Putamen (tissue), 1 donor: ENCODE measurements at regions not wholly inside any gene's neighbourhood (a gene's known extent, or its start where the extent isn't known, plus 50 kb on each side); places are given as distances from the start of the nearest gene placed in this dataset.

Source experiments
- DNase-seq: peaks from one replicate; pipeline ENCODE4 v3.0.0-alpha.2; 2016; ENCODE audit warnings: low spot score

- DNase-seq: no peak
Measured at GRCh38 chr7:46494028-46494427, 573.0 kb upstream of the IGFBP3 start.

GRCh38 chr7:46493196-46493595 lies 572.1 kb upstream of the IGFBP3 start:
- DNase-seq: no peak

- no peak for DNase-seq
Measured at GRCh38 chr7:46492466-46492865, 571.4 kb upstream of the IGFBP3 start.

- DNase-seq: no peak
Measured at GRCh38 chr7:46490406-46490805, 569.3 kb upstream of the IGFBP3 start.

GRCh38 chr7:46489106-46489505 lies 568.0 kb upstream of the IGFBP3 start:
- no peak for DNase-seq

GRCh38 chr7:46488607-46489006 lies 567.5 kb upstream of the IGFBP3 start:
- DNase-seq: no peak

- DNase-seq: no peak
Measured at GRCh38 chr7:46486256-46487206, 565.5 kb upstream of the IGFBP3 start.

- DNase-seq: no peak
Measured at GRCh38 chr7:46485481-46486065, 564.5 kb upstream of the IGFBP3 start.

GRCh38 chr7:46484906-46485305 lies 563.8 kb upstream of the IGFBP3 start:
- DNase-seq: no peak

GRCh38 chr7:46480619-46481018 lies 559.5 kb upstream of the IGFBP3 start:
- DNase-seq: no peak

GRCh38 chr7:46479680-46480079 lies 558.6 kb upstream of the IGFBP3 start:
- no peak for DNase-seq

GRCh38 chr7:46478046-46478445 lies 557.0 kb upstream of the IGFBP3 start:
- DNase-seq: no peak

- no peak for DNase-seq
Measured at GRCh38 chr7:46468753-46469356, 547.8 kb upstream of the IGFBP3 start.

- no peak for DNase-seq
Measured at GRCh38 chr7:46463170-46463569, 542.1 kb upstream of the IGFBP3 start.

GRCh38 chr7:46461334-46461777 lies 540.3 kb upstream of the IGFBP3 start:
- DNase-seq: no peak

GRCh38 chr7:46459942-46460341 lies 538.9 kb upstream of the IGFBP3 start:
- no peak for DNase-seq

GRCh38 chr7:46454816-46455215 lies 533.7 kb upstream of the IGFBP3 start:
- no peak for DNase-seq

GRCh38 chr7:46452561-46453135 lies 531.6 kb upstream of the IGFBP3 start:
- no peak for DNase-seq

GRCh38 chr7:46451846-46452245 lies 530.8 kb upstream of the IGFBP3 start:
- DNase-seq: no peak

GRCh38 chr7:46450886-46451285 lies 529.8 kb upstream of the IGFBP3 start:
- no peak for DNase-seq

- no peak for DNase-seq
Measured at GRCh38 chr7:46450425-46450824, 529.4 kb upstream of the IGFBP3 start.

GRCh38 chr7:46449743-46450142 lies 528.7 kb upstream of the IGFBP3 start:
- DNase-seq: no peak

- no peak for DNase-seq
Measured at GRCh38 chr7:46448478-46448877, 527.4 kb upstream of the IGFBP3 start.
